ENCODE measurements at regions not wholly inside any gene's neighbourhood (a gene's known extent, or its start where the extent isn't known, plus 50 kb on each side); places are given as distances from the start of the nearest gene placed in this dataset.
"Not testable (repeated sequence)": the region's sequence is repeated elsewhere in the genome, so short reads cannot be mapped to it uniquely, and the experiment has no call there.

GRCh38 chr2:62325398-62325797 lies 129.5 kb downstream of the B3GNT2 start:
- no peak for DNase-seq

GRCh38 chr2:62321380-62322289 lies 125.7 kb downstream of the B3GNT2 start:
- DNase-seq, result no peak

GRCh38 chr2:62320657-62321357 lies 124.9 kb downstream of the B3GNT2 start:
- DNase-seq, result no peak

GRCh38 chr2:62320137-62320536 lies 124.2 kb downstream of the B3GNT2 start:
- not testable (repeated sequence) for DNase-seq

GRCh38 chr2:62319070-62319469 lies 123.2 kb downstream of the B3GNT2 start:
- no peak for DNase-seq

GRCh38 chr2:62315476-62315875 lies 119.6 kb downstream of the B3GNT2 start:
- no peak for DNase-seq

GRCh38 chr2:62314291-62314690 lies 118.4 kb downstream of the B3GNT2 start:
- no peak for DNase-seq

GRCh38 chr2:62313449-62314227 lies 117.7 kb downstream of the B3GNT2 start:
- no peak for DNase-seq

GRCh38 chr2:62309465-62310091 lies 113.7 kb downstream of the B3GNT2 start:
- peak; percentile 8 for DNase-seq

GRCh38 chr2:62309081-62309464 lies 113.2 kb downstream of the B3GNT2 start:
- DNase-seq, result no peak

- no peak for DNase-seq
Observed at GRCh38 chr2:62307469-62308389, 111.8 kb downstream of the B3GNT2 start.

GRCh38 chr2:62306751-62307468 lies 111.0 kb downstream of the B3GNT2 start:
- DNase-seq, result no peak

GRCh38 chr2:62305421-62306176 lies 109.7 kb downstream of the B3GNT2 start:
- no peak for DNase-seq

GRCh38 chr2:62304429-62305417 lies 108.8 kb downstream of the B3GNT2 start:
- DNase-seq, result peak; percentile 87

GRCh38 chr2:62303788-62304187 lies 107.9 kb downstream of the B3GNT2 start:
- no peak for DNase-seq

GRCh38 chr2:62302631-62303435 lies 106.9 kb downstream of the B3GNT2 start:
- DNase-seq, result no peak

- no peak for DNase-seq
Observed at GRCh38 chr2:62300925-62301324, 105.0 kb downstream of the B3GNT2 start.

GRCh38 chr2:62297624-62298010 lies 101.7 kb downstream of the B3GNT2 start:
- DNase-seq, result no peak

All from fibroblast of skin of right biceps (primary cell).